ENCODE measurements at regions not wholly inside any gene's neighbourhood (a gene's known extent, or its start where the extent isn't known, plus 50 kb on each side); places are given as distances from the start of the nearest gene placed in this dataset.

DNA sequence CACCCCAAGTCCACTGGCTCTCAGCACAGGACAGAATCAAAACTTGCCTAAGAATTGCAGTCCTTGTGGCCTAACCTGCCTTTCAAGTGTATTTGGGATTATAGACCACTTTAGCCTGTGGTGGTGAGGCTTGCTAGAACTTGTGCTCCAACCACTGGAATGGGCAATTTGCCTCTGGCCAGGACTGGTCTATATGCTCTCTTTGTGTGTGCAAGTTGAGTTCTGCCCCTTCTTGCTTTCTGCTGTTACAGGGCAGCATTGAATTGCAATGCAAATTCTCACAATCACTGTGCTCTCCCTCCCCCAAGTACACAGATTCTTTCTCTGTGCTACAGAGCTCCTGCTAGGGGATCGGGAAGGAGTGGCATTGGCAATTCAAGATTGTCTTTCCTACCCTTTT, 233.6 kb upstream of the DIPK2B start:
- no TSS peak for BruUV-seq (replicated peaks)
- H2AFZ ChIP-seq (ENCODE audit: low read depth, low read length): no peak overlapping the region

More for the DNA sequence above, 233.6 kb upstream of the DIPK2B start:
- Histone ChIP-seq H3K9me1 (ENCODE audit: control insufficient read depth, insufficient read depth, low read length) (no peaks in the 10 kb centered on the region), H3K4me2 (ENCODE audit: insufficient read depth, low read length) (no peak overlapping the region), H3K36me3 (ENCODE audit: control insufficient read depth, insufficient read depth, low read length) (no peaks in the 10 kb centered on the region), H3K9ac (ENCODE audit: insufficient read depth in 1 of 2, low read depth in 2 of 2, low read length in 2 of 2) (no peak overlapping the region), H3K4me1 (replicated peaks in 1 of 2; ENCODE audit: control insufficient read depth in 2 of 2, insufficient read depth in 2 of 2, low read length in 2 of 2) (no peaks in the 10 kb centered on the region), H3K9me3 (replicated peaks; ENCODE audit: control insufficient read depth, insufficient read depth, low read depth, low read length) (no peaks in the 10 kb centered on the region), H3K4me3 (no peak overlapping the region), H3K27me3 (ENCODE audit: control insufficient read depth in 2 of 2, insufficient read depth in 2 of 2, low read length in 2 of 2) (no peaks in the 10 kb centered on the region), H3K79me2 (ENCODE audit: control insufficient read depth, insufficient read depth, low read length) (no peaks in the 10 kb centered on the region), H4K20me1 (replicated peaks; ENCODE audit: control insufficient read depth, insufficient read depth, low read length) (no peaks in the 10 kb centered on the region), H3K27ac (ENCODE audit: extremely low read depth, low read depth, low read length) (no peak overlapping the region)
- ATAC-seq: no peak
- in situ Hi-C loops (cut with MboI): no loop called here
- ChIA-PET CTCF (ENCODE audit: low intra/inter-chr PET ratio) (no interaction called here), POLR2A (interaction anchor here (1.2 kb wide), 1 partner anchor 120 kb away, joined by 3 read pairs; no protein-coding TSS in a partner anchor)
- FAIRE-seq: no peak
- no peak for DNase-seq (ENCODE audit: extremely low read depth in 1 of 4, low spot score in 3 of 4)
- intact Hi-C loops (cut with micrococcal nuclease): no loop called here
- 0% methylated on average over 1 of the region's 1 CpG for WGBS (ENCODE audit: insufficient coverage, low coverage, missing lambda C conversion rate)
- no peak for TF ChIP-seq RBM39 (optimal IDR thresholded peaks at IDR 0.05; ENCODE audit: low read depth, low read length)
- no peak for TF ChIP-seq NBN (IDR thresholded peaks at IDR 0.05; ENCODE audit: low read depth)
- TF ChIP-seq, protein P1, sequence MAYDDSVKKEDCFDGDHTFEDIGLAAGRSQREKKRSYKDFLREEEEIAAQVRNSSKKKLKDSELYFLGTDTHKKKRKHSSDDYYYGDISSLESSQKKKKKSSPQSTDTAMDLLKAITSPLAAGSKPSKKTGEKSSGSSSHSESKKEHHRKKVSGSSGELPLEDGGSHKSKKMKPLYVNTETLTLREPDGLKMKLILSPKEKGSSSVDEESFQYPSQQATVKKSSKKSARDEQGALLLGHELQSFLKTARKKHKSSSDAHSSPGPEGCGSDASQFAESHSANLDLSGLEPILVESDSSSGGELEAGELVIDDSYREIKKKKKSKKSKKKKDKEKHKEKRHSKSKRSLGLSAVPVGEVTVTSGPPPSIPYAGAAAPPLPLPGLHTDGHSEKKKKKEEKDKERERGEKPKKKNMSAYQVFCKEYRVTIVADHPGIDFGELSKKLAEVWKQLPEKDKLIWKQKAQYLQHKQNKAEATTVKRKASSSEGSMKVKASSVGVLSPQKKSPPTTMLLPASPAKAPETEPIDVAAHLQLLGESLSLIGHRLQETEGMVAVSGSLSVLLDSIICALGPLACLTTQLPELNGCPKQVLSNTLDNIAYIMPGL (CRISPR knock-in tag; IDR thresholded peaks at IDR 0.05): no peak
- TF ChIP-seq KAT7 (CRISPR knock-in tag; IDR thresholded peaks at IDR 0.05; ENCODE audit: borderline replicate concordance): no peak
- no peak for TF ChIP-seq PHTF2 (CRISPR knock-in tag; IDR thresholded peaks at IDR 0.05)
- no peak for TF ChIP-seq ZNF311 (CRISPR knock-in tag; IDR thresholded peaks at IDR 0.05)
- TF ChIP-seq RBM15 (IDR thresholded peaks at IDR 0.05; ENCODE audit: insufficient read depth, low read length): no peak
- TF ChIP-seq DACH1 (IDR thresholded peaks at IDR 0.05; ENCODE audit: partially characterized antibody): no peak
- TF ChIP-seq ARHGAP35 (IDR thresholded peaks at IDR 0.05; ENCODE audit: partially characterized antibody): no peak
- TF ChIP-seq MIER1 (IDR thresholded peaks at IDR 0.05; ENCODE audit: low read depth): no peak
- TF ChIP-seq, protein P2, sequence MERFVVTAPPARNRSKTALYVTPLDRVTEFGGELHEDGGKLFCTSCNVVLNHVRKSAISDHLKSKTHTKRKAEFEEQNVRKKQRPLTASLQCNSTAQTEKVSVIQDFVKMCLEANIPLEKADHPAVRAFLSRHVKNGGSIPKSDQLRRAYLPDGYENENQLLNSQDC (CRISPR knock-in tag; IDR thresholded peaks at IDR 0.05): no peak
- no peak for TF ChIP-seq RB1 (IDR thresholded peaks at IDR 0.05; ENCODE audit: low read depth)
- no peak for TF ChIP-seq TOE1 (IDR thresholded peaks at IDR 0.05; ENCODE audit: borderline replicate concordance)
- TF ChIP-seq TOE1 (CRISPR knock-in tag; IDR thresholded peaks at IDR 0.05; ENCODE audit: borderline replicate concordance, low read depth): no peak
- no peak for TF ChIP-seq TAL1 (IDR thresholded peaks at IDR 0.05)
- TF ChIP-seq, protein P3, sequence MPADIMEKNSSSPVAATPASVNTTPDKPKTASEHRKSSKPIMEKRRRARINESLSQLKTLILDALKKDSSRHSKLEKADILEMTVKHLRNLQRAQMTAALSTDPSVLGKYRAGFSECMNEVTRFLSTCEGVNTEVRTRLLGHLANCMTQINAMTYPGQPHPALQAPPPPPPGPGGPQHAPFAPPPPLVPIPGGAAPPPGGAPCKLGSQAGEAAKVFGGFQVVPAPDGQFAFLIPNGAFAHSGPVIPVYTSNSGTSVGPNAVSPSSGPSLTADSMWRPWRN (IDR thresholded peaks at IDR 0.05; ENCODE audit: low read depth): no peak
- TF ChIP-seq SNIP1 (IDR thresholded peaks at IDR 0.05; ENCODE audit: low read depth): no peak
- TF ChIP-seq, protein P4, sequence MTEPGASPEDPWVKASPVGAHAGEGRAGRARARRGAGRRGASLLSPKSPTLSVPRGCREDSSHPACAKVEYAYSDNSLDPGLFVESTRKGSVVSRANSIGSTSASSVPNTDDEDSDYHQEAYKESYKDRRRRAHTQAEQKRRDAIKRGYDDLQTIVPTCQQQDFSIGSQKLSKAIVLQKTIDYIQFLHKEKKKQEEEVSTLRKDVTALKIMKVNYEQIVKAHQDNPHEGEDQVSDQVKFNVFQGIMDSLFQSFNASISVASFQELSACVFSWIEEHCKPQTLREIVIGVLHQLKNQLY (CRISPR knock-in tag; conservative IDR thresholded peaks at IDR 0.05): no peak
